GM23248 (cell line): ENCODE measurements at regions not wholly inside any gene's neighbourhood (a gene's known extent, or its start where the extent isn't known, plus 50 kb on each side); places are given as distances from the start of the nearest gene placed in this dataset.
A peak's percentile ranks its signal among the peaks of the same experiment; 100 is the strongest.

Experiments
- DNase-seq: peaks from one replicate; pipeline ENCODE4 v3.0.0-alpha.2; 2015
- H2AFZ ChIP-seq: fragments of 200-600 bp; sonication (generic); 2 replicates; pipeline ENCODE4 v1.6.1; 2016; ENCODE audit warnings: antibody characterized with exemption
- H3F3A ChIP-seq: fragments of 200-600 bp; sonication (generic); 2 replicates; pipeline ENCODE4 v1.6.1; 2016; ENCODE audit warnings: mild to moderate bottlenecking, antibody characterized with exemption, mixed run types; ENCODE audit not compliant: insufficient read depth
- H3K27ac ChIP-seq: fragments of 200-600 bp; sonication (generic); 2 replicates; pipeline ENCODE4 v1.5.1; 2016; ENCODE audit warnings: mild to moderate bottlenecking
- H3K27me3 ChIP-seq: fragments of 200-600 bp; sonication (generic); replicated peaks from 2 replicates; pipeline ENCODE4 v1.6.1; 2016; ENCODE audit warnings: mild to moderate bottlenecking; ENCODE audit not compliant: insufficient read depth
- H3K36me3 ChIP-seq: fragments of 200-600 bp; sonication (generic); 2 replicates; pipeline ENCODE4 v1.6.1; 2016; ENCODE audit warnings: low read depth, mild to moderate bottlenecking
- H3K4me1 ChIP-seq: fragments of 200-600 bp; sonication (generic); 2 replicates; pipeline ENCODE4 v1.6.1; 2016; ENCODE audit warnings: mild to moderate bottlenecking; ENCODE audit not compliant: insufficient read depth
- H3K4me2 ChIP-seq: fragments of 200-600 bp; sonication (generic); one replicate; pipeline ENCODE4 v1.6.1; 2016; ENCODE audit warnings: mild to moderate bottlenecking; ENCODE audit not compliant: unreplicated experiment
- H3K4me3 ChIP-seq: fragments of 200-600 bp; sonication (generic); 2 replicates; pipeline ENCODE4 v1.5.1; 2016; ENCODE audit warnings: mild to moderate bottlenecking
- H3K79me2 ChIP-seq: fragments of 200-600 bp; sonication (generic); 2 replicates; pipeline ENCODE4 v1.6.1; 2016; ENCODE audit warnings: mild to moderate bottlenecking; ENCODE audit not compliant: insufficient read depth
- H3K9ac ChIP-seq: fragments of 200-600 bp; sonication (generic); 2 replicates; pipeline ENCODE4 v1.6.1; 2016; ENCODE audit warnings: mild to moderate bottlenecking
- H3K9me2 ChIP-seq: fragments of 200-600 bp; sonication (generic); 2 replicates; pipeline ENCODE4 v1.6.1; 2016; ENCODE audit warnings: mixed run types, mild to moderate bottlenecking, moderate library complexity; ENCODE audit not compliant: insufficient read depth
- H3K9me3 ChIP-seq: fragments of 200-600 bp; sonication (generic); one replicate; pipeline ENCODE4 v1.6.1; 2017; ENCODE audit warnings: low read depth
- H4K20me1 ChIP-seq: fragments of 200-600 bp; sonication (generic); 2 replicates; pipeline ENCODE4 v1.6.0; 2016; ENCODE audit not compliant: insufficient read depth
- EZH2 ChIP-seq: fragments of 200-600 bp; sonication (generic); IDR thresholded peaks from 2 replicates; pipeline ENCODE4 v1.6.1; 2018; ENCODE audit warnings: antibody characterized with exemption, mild to moderate bottlenecking; ENCODE audit not compliant: insufficient read depth, poor library complexity, severe bottlenecking
- EZH2phosphoT487 ChIP-seq: fragments of 200-600 bp; sonication (generic); IDR thresholded peaks from 2 replicates; pipeline ENCODE4 v1.6.1; 2018; ENCODE audit warnings: antibody characterized with exemption, moderate library complexity, mild to moderate bottlenecking, low read depth; ENCODE audit not compliant: insufficient read depth
- WGBS, 2 experiments: methylation state at CpG; one replicate each; pipeline ENCODE4 v1.1.6; 2015 to 2017; ENCODE audit warnings: low lambda C conversion rate in 2 of 2, low coverage in 1 of 2; ENCODE audit errors: missing lambda C conversion rate in 2 of 2; 5-methylcytosine and 5-hydroxymethylcytosine counted together
- in situ Hi-C: fragments of 300-500 bp; cut with MboI; formaldehyde crosslinking; loops from 2 replicates; pipeline ENCODE4 v1.15.0; 2020

DNA sequence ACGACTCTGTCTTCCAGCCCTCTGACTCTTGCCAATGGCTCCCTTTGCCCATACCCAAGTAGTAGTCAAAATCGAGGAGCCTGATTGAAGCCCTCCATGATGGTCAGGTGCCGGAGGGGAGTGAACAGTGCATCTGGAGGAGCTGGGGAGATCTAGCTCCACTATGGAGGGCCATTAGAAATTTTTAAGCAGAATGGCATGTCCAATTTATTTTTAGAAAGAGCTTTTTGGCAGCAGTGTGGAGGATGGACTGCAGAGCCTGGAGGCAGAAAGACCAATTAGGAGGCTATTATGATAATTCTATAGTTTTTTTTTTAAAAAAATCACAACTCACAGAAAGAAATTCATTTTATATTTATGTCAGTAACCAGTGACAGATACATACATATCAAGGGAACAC is 92.7 kb upstream of the SLC7A1 start:
- Histone ChIP-seq H3K9me2 (no peaks in the 10 kb centered on the region), H3K9me3 (no peaks in the 10 kb centered on the region), H2AFZ (no peak overlapping the region), H3K79me2 (no peaks in the 10 kb centered on the region), H4K20me1 (no peaks in the 10 kb centered on the region), H3K9ac (no peak overlapping the region), H3K4me1 (peaks cover 14% of the 10 kb centered on the region), H3K27ac (no peak overlapping the region), H3F3A (peaks cover 21% of the 10 kb centered on the region), H3K4me2 (no peak overlapping the region), H3K36me3 (no peaks in the 10 kb centered on the region), H3K27me3 (no peaks in the 10 kb centered on the region), H3K4me3 (no peak overlapping the region)
- in situ Hi-C loops = no loop called here
- TF ChIP-seq EZH2 (no peak), EZH2phosphoT487 (no peak)
- 95 to 97% methylated on average over 3 of the region's 3 CpGs for WGBS, 2 experiments
- peak; percentile 17 for DNase-seq

DNA sequence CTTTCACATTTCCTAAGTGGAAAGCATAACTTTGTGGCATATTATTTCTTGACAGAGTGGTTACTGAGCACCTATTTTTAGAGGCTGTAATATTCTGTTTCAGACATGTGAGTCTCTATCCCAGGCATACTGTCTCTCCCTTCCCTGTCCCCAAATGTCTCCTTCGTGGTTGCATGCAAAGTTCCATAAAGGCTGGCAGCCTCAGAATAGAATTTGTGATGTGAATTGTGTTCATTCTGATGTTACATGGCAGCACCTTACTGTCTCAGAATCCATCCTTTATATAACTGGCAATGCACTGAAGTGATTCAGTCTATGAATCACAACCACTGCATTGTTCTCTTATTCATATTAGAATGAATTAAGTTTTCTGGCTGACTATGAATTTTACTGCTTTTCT is 89.0 kb upstream of the SLC7A1 start:
- Histone ChIP-seq H3K79me2 (no peaks in the 10 kb centered on the region), H3K4me3 (no peak overlapping the region), H3K27ac (peak overlapping the region; percentile 65), H3K36me3 (no peaks in the 10 kb centered on the region), H3F3A (peaks cover 21% of the 10 kb centered on the region), H3K4me2 (peak overlapping the region; percentile 13), H3K9me3 (no peaks in the 10 kb centered on the region), H3K9me2 (no peaks in the 10 kb centered on the region), H2AFZ (no peak overlapping the region), H3K27me3 (no peaks in the 10 kb centered on the region), H4K20me1 (no peaks in the 10 kb centered on the region), H3K9ac (peak overlapping the region; percentile 28; the same call in 1 of the 2 replicates), H3K4me1 (peaks cover 14% of the 10 kb centered on the region)
- in situ Hi-C loops = no loop called here
- TF ChIP-seq EZH2phosphoT487 = no peak
- no peak for TF ChIP-seq EZH2
- WGBS, 2 experiments = 4 to 5% methylated on average over 1 of the region's 1 CpG
- peak; percentile 81 for DNase-seq

DNA sequence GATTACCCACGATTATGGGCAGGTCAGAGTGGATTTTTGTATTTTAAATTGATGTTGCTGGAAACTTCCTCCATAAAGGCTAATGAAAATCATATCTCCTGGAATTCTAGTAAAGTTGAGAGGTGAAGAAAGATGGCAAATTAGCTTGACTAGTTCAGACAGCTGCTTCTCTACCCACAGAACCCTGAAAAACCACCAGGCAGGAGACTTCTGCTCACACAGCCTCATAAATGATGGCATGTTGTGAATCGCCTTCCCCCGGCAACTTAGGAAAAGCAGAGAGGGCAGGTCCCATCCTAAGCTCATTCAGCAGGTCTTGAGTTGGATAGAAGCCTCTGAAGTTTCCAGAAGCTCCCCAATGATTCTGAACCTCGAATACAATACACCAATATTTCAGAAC is 87.6 kb upstream of the SLC7A1 start:
- Histone ChIP-seq H3K9me2 (no peaks in the 10 kb centered on the region), H3K36me3 (no peaks in the 10 kb centered on the region), H3F3A (peaks cover 21% of the 10 kb centered on the region), H2AFZ (no peak overlapping the region), H3K4me1 (peaks cover 14% of the 10 kb centered on the region), H3K27me3 (no peaks in the 10 kb centered on the region), H3K9me3 (no peaks in the 10 kb centered on the region), H3K4me2 (no peak overlapping the region), H3K4me3 (no peak overlapping the region), H3K27ac (no peak overlapping the region), H4K20me1 (no peaks in the 10 kb centered on the region), H3K9ac (no peak overlapping the region), H3K79me2 (no peaks in the 10 kb centered on the region)
- DNase-seq = no peak
- WGBS, 2 experiments = 96 to 97% methylated on average over 4 of the region's 4 CpGs
- no peak for TF ChIP-seq EZH2phosphoT487
- TF ChIP-seq EZH2 = no peak
- in situ Hi-C loops = no loop called here

DNA sequence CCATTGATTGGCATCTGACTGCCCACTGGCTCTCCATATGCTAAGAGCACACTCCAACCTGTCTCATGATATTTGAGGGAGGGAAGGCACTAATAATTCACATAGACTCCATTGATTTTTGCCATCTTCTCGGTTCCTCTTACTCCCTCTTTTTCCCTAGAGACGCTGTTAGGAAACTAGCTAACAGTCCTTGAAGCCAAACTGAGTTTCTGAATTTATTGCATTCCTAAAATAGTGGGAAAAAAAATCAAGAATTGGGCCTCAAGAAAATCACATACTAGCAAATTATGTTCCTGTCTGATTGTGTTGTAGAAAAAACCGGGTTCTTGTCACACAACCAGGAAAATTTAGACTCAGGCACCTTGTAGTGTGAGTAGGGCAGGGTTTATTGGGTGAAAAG is 86.4 kb upstream of the SLC7A1 start:
- H3K27ac ChIP-seq = no peak overlapping the region
- H3K9ac ChIP-seq = no peak overlapping the region
- WGBS, 2 experiments = 21 to 31% methylated on average over 3 of the region's 3 CpGs
- no peak for DNase-seq
- no peaks in the 10 kb centered on the region for H3K79me2 ChIP-seq
- H2AFZ ChIP-seq = no peak overlapping the region
- no peaks in the 10 kb centered on the region for H3K9me3 ChIP-seq
- TF ChIP-seq EZH2 (no peak), EZH2phosphoT487 (no peak)
- no peak overlapping the region for H3K4me2 ChIP-seq
- in situ Hi-C loops = no loop called here
- peaks cover 25% of the 10 kb centered on the region for H3K4me1 ChIP-seq
- peaks cover 28% of the 10 kb centered on the region for H3F3A ChIP-seq
- no peaks in the 10 kb centered on the region for H3K27me3 ChIP-seq
- no peaks in the 10 kb centered on the region for H3K9me2 ChIP-seq
- H3K36me3 ChIP-seq = no peaks in the 10 kb centered on the region
- no peaks in the 10 kb centered on the region for H4K20me1 ChIP-seq
- no peak overlapping the region for H3K4me3 ChIP-seq
